ENCODE measurements at regions not wholly inside any gene's neighbourhood (a gene's known extent, or its start where the extent isn't known, plus 50 kb on each side); places are given as distances from the start of the nearest gene placed in this dataset.

- TF ChIP-seq CTCF (IDR thresholded peaks at IDR 0.05; ENCODE audit: insufficient read depth, low read length, poor library complexity, severe bottlenecking), result no peak
- no peak overlapping the region for H3K4me3 ChIP-seq (replicated peaks; ENCODE audit: low read depth, low read length)
- no peaks in the 10 kb centered on the region; the same call in 1 of the 2 replicates for H3K27me3 ChIP-seq (replicated peaks; ENCODE audit: control insufficient read depth, insufficient read depth, low read length)
- H3K36me3 ChIP-seq (ENCODE audit: control insufficient read depth, insufficient read depth, low read length), result no peaks in the 10 kb centered on the region
- DNase-seq (ENCODE audit: extremely low read depth, insufficient read length), result no peak
Observed at GRCh38 chr2:15793078-15793913, 147.1 kb upstream of the MYCN start.

- no peak for DNase-seq (ENCODE audit: extremely low read depth, insufficient read length)
- no peak for TF ChIP-seq CTCF (IDR thresholded peaks at IDR 0.05; ENCODE audit: insufficient read depth, low read length, poor library complexity, severe bottlenecking)
- Histone ChIP-seq H3K4me3 (replicated peaks; ENCODE audit: low read depth, low read length) (no peak overlapping the region), H3K27me3 (replicated peaks; ENCODE audit: control insufficient read depth, insufficient read depth, low read length) (no peaks in the 10 kb centered on the region; the same call in 1 of the 2 replicates), H3K36me3 (ENCODE audit: control insufficient read depth, insufficient read depth, low read length) (no peaks in the 10 kb centered on the region)
Observed at GRCh38 chr2:15793978-15794377, 146.4 kb upstream of the MYCN start.

- TF ChIP-seq CTCF (IDR thresholded peaks at IDR 0.05; ENCODE audit: insufficient read depth, low read length, poor library complexity, severe bottlenecking), result no peak
- no peaks in the 10 kb centered on the region; the same call in 1 of the 2 replicates for H3K27me3 ChIP-seq (replicated peaks; ENCODE audit: control insufficient read depth, insufficient read depth, low read length)
- DNase-seq (ENCODE audit: extremely low read depth, insufficient read length), result no peak
- no peaks in the 10 kb centered on the region for H3K36me3 ChIP-seq (ENCODE audit: control insufficient read depth, insufficient read depth, low read length)
- no peak overlapping the region for H3K4me3 ChIP-seq (replicated peaks; ENCODE audit: low read depth, low read length)
Observed at GRCh38 chr2:15794608-15795134, 145.7 kb upstream of the MYCN start.

GRCh38 chr2:15795426-15795825 is 144.9 kb upstream of the MYCN start:
- H3K36me3 ChIP-seq (ENCODE audit: control insufficient read depth, insufficient read depth, low read length), result no peaks in the 10 kb centered on the region

GRCh38 chr2:15796167-15796942 is 144.0 kb upstream of the MYCN start:
- no peaks in the 10 kb centered on the region for H3K36me3 ChIP-seq (ENCODE audit: control insufficient read depth, insufficient read depth, low read length)

More at GRCh38 chr2:15795426-15795825, 144.9 kb upstream of the MYCN start:
- H3K4me3 ChIP-seq (replicated peaks; ENCODE audit: low read depth, low read length), result no peak overlapping the region
- no peaks in the 10 kb centered on the region; the same call in 1 of the 2 replicates for H3K27me3 ChIP-seq (replicated peaks; ENCODE audit: control insufficient read depth, insufficient read depth, low read length)
- no peak for TF ChIP-seq CTCF (IDR thresholded peaks at IDR 0.05; ENCODE audit: insufficient read depth, low read length, poor library complexity, severe bottlenecking)
- DNase-seq (ENCODE audit: extremely low read depth, insufficient read length), result no peak

More at GRCh38 chr2:15796167-15796942, 144.0 kb upstream of the MYCN start:
- TF ChIP-seq CTCF (IDR thresholded peaks at IDR 0.05; ENCODE audit: insufficient read depth, low read length, poor library complexity, severe bottlenecking), result no peak
- DNase-seq (ENCODE audit: extremely low read depth, insufficient read length), result no peak
- Histone ChIP-seq H3K27me3 (replicated peaks; ENCODE audit: control insufficient read depth, insufficient read depth, low read length) (no peaks in the 10 kb centered on the region), H3K4me3 (replicated peaks; ENCODE audit: low read depth, low read length) (no peak overlapping the region)

Data from GM06990 (cell line).